T-helper 1 cell treated with Interleukin-12 subunit alpha and Interleukin-12 subunit beta and Interleukin-4 antibody, amounts not matched to agents 30 ng/mL and 1 ng/mL, for 36 hours (primary cell): ENCODE measurements at regions not wholly inside any gene's neighbourhood (a gene's known extent, or its start where the extent isn't known, plus 50 kb on each side); places are given as distances from the start of the nearest gene placed in this dataset.
"Not testable (repeated sequence)": the region's sequence is repeated elsewhere in the genome, so short reads cannot be mapped to it uniquely, and the experiment has no call there.

Experiments
- intact Hi-C: fragments of 100-400 bp; cut with micrococcal nuclease; formaldehyde crosslinking; loops from one replicate; pipeline ENCODE4 v1.15.1; 2024

GRCh38 chr7:8809320-8809719 is 375.9 kb downstream of the NXPH1 start:
- intact Hi-C loops, result no loop called here

DNA sequence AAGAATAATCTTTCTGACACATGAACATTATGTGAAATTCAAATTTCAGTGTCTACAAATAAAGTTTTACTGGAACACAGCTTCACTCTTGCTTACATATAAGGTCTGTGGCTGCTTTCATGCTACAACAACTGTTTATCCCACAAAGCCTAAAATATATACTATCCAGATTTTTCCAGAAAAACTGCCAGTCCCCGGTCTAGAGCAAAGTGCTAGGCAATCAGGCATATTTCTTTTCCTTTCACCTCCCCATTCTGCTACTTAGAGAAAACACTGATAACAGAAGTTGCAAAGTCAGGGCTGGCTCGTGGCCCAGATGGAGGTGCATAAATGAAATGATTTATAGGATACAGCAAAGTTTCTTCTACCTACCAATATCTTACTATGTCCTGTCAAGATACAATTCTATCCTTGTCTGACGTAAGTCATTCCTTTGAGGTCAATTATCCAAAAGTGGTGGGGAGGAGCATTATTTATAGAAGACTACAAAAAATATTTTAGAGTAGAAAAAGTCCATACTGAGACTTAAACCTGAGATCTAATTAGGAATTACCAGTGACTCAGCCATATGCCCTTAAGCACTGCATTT is 384.1 kb downstream of the NXPH1 start:
- intact Hi-C loops, result no loop called here

DNA sequence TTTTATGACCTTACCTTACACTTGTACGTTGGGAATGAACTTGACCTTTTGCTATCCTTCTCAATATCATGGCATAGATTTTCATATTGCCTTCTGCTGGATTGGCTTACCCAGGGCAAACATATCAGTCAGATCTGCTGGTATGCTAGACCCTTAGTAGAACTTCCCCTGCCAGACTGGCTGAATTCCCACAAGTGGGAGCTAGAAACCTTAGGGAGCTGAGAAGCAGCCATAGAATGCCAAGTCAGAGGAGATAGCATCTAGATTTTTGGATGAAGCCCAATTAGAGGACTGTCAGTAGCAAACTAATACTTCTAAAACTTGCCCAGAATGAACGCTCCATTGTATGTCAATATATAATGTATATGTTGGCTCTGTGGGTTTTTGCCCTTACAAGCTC is 385.0 kb downstream of the NXPH1 start:
- intact Hi-C loops, result no loop called here

- intact Hi-C loops, result no loop called here
Measured at GRCh38 chr7:8822595-8822994, 389.2 kb downstream of the NXPH1 start.

- intact Hi-C loops, result no loop called here
Measured at GRCh38 chr7:8823486-8823885, 390.1 kb downstream of the NXPH1 start.

GRCh38 chr7:8827329-8827728 is 393.9 kb downstream of the NXPH1 start:
- intact Hi-C loops, result no loop called here

GRCh38 chr7:8829100-8829499 is 395.7 kb downstream of the NXPH1 start:
- intact Hi-C loops, result no loop called here

DNA sequence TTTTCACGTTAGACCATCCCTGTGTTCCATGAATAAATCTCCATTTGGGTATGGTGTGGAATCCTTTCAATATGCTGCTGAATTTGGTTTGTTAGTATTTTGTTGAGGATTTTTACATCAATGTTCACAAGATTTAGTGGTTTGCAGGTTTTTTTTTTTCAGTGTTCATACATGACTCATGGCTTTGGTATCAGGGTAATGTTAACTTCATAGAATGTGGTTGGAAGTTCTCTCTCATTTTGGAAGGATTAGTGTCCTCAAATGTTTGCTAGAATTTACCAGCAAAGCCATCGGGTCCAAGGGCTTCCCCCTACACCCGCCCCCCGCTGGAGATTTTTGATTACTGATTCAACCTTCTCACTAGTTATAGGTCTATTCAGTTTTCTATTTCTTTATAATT is 398.0 kb downstream of the NXPH1 start:
- intact Hi-C loops, result no loop called here

- intact Hi-C loops, result no loop called here
Measured at GRCh38 chr7:8833355-8833754, 399.9 kb downstream of the NXPH1 start.

- intact Hi-C loops, result no loop called here
Measured at GRCh38 chr7:8841171-8841570, 407.8 kb downstream of the NXPH1 start.

DNA sequence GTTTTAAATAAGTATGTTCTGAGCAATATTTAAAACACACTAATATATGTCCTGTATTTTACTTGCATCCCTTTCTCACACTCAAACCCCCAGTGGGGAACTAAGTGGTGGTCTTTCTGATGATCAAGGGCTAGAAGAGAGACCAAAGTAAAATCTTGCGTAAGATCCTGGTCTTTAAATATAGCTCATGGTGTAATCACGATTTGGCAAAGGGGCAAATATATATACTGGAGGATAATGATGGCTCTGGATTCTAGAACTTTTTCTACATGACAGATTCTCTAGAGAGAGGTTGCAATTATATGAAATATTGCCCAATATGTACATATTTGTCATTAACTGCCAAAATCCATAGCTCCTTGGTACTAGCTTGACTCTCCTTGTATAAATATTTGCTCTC is 438.3 kb downstream of the NXPH1 start:
- intact Hi-C loops, result no loop called here

DNA sequence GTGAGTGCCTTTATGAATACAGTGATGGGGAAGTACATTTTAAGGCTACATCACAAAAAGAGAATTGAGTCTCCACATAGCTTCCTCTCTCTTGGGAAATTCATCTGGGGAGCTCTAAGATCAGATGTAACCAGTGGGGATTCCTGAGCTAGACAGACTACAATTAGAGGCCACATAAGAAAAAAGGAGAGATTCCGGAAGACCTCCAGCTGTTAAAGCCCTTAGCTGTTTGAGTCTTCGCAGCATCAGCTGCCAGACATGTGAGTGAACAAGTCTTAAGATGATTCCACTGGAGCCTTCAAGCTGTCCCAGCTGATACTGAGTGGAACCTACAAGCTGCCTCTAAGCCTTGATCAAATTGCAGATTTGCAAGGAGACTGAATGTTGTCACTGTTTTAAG is 448.5 kb downstream of the NXPH1 start:
- intact Hi-C loops, result no loop called here

GRCh38 chr7:8885480-8886000 is 452.1 kb downstream of the NXPH1 start:
- intact Hi-C loops, result no loop called here

DNA sequence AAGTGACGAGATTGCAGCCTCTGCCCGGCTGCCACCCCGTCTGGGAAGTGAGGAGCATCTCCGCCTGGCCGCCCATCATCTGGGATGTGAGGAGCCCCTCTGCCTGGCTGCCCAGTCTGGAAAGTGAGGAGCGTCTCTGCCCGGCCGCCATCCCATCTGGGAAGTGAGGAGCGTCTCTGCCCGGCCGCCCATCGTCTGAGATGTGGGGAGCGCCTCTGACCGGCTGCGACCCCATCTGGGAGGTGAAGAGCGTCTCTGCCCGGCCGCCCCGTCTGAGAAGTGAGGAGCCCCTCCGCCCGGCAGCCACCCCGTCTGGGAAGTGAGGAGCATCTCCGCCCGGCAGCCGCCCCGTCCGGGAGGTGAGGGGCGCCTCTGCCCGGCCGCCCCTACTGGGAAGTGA is 456.9 kb downstream of the NXPH1 start:
- intact Hi-C loops, result not testable (repeated sequence)

DNA sequence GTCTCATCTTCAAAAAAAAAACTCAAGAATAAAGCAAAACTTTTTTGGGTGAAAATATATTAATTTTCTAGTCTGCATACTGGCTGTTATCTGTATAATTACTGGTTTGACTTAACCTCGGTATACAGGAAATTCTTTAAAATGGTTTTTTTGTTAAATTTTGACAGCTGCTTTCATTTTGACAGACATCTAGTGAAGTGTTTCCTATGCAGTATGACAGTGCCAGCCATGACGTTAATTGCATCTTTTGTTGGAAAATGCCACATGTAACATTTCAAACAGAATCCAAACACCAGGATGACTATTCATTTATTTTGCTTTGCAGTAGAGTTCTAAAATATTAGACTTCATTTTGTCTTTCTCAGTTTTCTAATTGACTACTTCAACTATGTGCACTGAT is 460.4 kb downstream of the NXPH1 start:
- intact Hi-C loops, result no loop called here

DNA sequence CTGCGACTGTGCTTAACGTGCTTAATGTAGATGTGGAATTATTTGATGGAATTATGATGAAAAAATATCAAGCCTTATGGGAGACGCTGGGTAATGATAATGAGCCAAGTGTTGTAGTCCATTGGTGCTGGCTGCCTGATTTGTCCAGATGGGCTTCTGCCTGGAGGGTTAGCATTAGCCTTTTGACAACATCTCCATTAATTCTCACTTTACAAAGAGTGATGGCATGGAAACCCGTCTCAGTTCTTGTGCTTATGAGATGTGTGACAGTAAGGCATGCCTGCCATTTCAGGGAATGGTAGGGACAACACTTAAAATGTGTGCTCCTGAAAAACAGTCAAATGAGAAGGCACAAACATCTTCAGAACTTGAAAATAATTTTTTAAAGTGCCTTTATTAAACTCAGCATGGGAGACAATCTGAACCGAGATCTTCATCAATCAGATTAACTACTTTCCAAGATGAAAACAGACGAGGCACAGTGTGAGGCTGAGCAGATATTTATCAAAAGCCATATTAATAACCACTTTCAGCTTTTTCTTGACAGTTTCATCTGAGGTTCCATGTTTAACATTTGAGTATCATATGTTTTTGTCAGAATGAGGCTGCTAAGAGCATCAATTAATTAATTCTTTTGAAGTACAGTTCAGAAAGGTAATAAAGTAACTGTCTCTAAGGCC is 473.1 kb downstream of the NXPH1 start:
- intact Hi-C loops, result no loop called here

- intact Hi-C loops, result no loop called here
Measured at GRCh38 chr7:8908889-8909288, 475.5 kb downstream of the NXPH1 start.

GRCh38 chr7:8913682-8914081 is 480.3 kb downstream of the NXPH1 start:
- intact Hi-C loops, result no loop called here

- intact Hi-C loops, result no loop called here
Measured at GRCh38 chr7:8921807-8922206, 488.4 kb downstream of the NXPH1 start.

- intact Hi-C loops, result no loop called here
Measured at GRCh38 chr7:8922726-8923125, 489.3 kb downstream of the NXPH1 start.

GRCh38 chr7:8923164-8923806 is 489.9 kb downstream of the NXPH1 start:
- intact Hi-C loops, result no loop called here

DNA sequence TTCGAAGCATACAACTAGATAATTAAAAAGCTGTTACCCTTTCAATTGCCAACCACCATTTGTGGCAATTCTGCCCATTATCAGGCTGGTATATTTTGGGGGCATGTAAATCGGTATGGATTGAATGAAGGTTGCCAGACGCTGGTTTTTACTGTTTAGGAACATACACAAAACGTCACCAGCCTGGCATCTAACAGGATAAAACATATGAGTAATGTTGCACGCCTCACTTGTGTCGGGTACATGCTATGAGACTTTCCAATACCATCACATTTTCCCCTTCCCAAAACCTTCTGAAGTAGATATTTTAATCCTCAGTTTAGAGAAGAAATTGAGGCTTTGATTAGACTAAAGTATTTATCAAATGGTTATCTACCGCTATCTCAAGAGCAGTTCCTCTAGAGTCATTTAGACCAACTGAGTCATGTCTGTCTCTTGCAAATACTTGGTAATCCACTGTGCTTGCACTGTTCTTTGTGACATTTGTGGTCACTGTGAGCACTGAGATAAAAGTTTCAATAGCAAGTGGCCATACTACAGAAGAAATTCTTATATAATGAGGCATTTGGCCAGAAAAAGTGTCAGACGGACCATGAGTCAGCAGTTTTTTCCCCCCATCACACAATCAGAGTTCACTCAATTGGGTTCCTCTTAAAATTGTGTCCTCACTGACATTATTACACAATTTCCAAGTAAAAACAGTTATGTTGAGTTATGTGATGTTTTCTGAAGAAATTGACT is 498.7 kb downstream of the NXPH1 start:
- intact Hi-C loops, result no loop called here
